ACHN (cell line): ENCODE measurements at regions not wholly inside any gene's neighbourhood (a gene's known extent, or its start where the extent isn't known, plus 50 kb on each side); places are given as distances from the start of the nearest gene placed in this dataset.
"Not testable (repeated sequence)": the region's sequence is repeated elsewhere in the genome, so short reads cannot be mapped to it uniquely, and the experiment has no call there.

Experiments used
- DNase-seq: peaks from one replicate; pipeline ENCODE4 v3.0.0-alpha.2; 2015
- in situ Hi-C: cut with HindIII; loops from 2 replicates; pipeline ENCODE4 v1.10.0; 2017; ENCODE audit warnings: low sequenced_read_pairs, low pct_ligation_motif_present, low pct_unique_long_range_greater_than_20kb

DNA sequence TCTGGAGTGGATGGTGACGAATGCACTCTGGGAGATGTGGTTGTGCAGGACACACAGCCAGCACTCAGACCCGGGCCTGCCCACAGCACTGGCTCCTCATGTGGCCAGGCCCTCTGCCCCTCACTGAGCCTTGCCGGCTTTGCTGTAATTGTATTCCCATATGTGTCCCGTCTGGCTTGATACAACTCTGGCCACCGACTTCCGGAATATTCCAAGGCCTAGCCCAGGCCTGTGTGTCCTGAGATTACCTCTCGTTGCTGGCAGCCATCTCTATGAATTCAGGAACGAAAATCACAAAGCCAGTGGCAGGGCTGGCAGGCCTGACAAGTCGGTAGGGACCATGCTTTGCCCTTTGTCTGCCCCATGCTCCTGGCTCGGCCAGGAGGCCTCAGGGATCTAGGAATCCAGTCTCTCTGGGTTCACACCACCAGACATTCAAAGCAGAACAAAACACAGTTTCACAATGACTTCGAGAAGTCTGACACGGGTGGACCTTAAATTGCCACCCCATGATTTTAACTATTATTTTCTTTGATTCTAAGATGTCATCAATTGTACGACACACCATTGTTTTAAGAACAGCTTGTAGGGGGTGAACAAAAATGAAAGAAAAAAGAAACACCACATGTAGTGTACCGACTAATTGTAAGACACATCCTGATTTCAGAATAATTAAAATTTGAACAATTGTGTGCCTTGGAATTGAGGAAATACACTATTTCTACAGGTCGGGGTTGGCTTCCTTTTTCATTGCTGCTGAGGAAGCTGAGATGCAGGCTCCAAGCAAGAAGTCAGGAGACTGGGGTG is 154.5 kb downstream of the BCL2L11 start:
- in situ Hi-C loops, DNase-seq: not testable (repeated sequence)

GRCh38 chr2:111275854-111276171 is 155.1 kb downstream of the BCL2L11 start:
- in situ Hi-C loops, DNase-seq: not testable (repeated sequence)

DNA sequence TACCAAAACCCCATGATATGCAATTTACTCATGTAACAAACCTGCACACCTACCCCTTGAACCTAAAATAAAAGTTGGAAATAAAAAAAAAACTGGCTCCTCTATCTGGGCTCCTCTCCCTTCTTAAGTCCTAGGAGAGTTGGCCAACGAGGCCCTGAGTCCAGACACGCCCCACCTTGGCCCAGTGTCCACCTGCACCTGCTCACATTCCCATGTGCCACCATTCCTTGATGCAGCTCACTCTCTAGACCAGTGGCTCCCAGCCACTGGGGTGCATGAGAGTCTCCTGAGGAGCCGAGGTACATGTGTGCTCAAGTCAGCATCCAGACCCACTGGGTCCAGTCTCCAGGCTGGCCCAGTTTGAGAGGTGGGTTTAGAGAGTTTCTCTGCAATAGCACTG is 157.4 kb downstream of the BCL2L11 start:
- DNase-seq, in situ Hi-C loops: not testable (repeated sequence)

DNA sequence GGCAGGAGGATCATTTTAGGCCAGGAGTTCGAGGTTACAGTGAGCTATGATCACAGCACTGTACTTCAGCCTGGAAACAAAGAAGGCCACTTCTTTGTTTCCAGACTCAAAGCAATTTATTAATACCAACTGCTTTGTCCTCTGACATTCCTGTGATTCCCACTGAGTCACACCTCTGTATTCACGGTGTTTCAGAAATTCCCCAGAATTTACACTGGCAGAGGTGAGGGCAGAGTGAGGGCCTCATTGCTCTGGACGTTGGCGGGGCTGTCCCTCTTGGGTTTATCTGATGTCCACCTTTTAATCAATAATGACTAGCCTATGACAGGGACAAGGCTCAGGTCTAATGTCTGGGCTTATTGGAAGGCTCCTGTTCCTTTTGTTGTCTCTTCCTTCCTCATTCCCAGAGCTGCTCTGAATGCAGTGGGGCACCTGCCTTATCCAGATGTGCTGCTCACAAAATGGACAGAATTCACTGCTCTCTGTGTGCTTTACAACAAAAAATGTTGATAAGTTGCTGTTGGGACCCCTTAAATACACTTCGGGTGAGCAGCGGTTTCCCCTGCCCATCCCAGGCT is 160.1 kb downstream of the BCL2L11 start:
- in situ Hi-C loops, DNase-seq: not testable (repeated sequence)

GRCh38 chr2:111282162-111282561 is 161.4 kb downstream of the BCL2L11 start:
- DNase-seq, in situ Hi-C loops: not testable (repeated sequence)

- in situ Hi-C loops, DNase-seq: not testable (repeated sequence)
Observed at GRCh38 chr2:111287646-111288568, 167.2 kb downstream of the BCL2L11 start.

DNA sequence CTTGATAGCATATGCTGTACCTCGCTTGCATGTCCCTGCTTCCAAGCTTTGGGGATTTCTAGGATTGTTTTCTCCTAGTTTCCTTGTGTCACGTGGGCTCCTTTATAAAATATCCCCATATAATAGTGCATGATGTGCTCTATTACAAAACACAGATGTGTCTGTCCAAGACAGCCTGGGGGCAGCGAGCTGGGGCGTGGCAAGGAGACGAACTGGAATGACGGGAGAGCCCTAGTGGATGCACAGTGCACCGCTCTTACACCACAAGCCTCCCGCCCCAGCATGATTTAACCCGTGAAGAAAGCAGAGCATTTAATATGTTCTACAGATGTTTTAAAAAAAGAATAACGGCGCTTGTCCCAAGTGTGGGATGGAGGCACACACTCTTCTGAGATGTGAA is 169.7 kb downstream of the BCL2L11 start:
- in situ Hi-C loops, DNase-seq: not testable (repeated sequence)

GRCh38 chr2:111291566-111291965 is 170.9 kb downstream of the BCL2L11 start:
- DNase-seq, in situ Hi-C loops: not testable (repeated sequence)

GRCh38 chr2:111292232-111292968 is 171.7 kb downstream of the BCL2L11 start:
- in situ Hi-C loops, DNase-seq: not testable (repeated sequence)

DNA sequence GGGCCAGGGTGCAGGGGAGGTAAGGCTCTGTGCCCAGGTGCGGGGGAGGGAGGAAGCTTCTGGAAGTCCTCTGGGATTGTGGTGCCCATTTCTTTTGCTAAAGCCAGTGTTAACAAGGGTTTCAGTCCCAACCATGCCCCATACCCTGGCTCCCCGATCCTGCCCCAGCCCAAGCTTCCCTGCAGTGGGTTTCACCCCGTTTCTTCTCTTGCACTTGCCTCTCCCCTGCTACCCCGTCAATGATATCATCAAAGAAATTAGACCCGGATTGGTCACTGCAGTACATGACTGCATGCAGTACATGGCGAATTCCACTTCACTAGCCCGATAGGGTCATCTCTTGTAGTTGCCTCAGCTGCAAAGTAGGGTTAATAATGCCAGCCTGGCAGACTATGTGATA is 174.0 kb downstream of the BCL2L11 start:
- in situ Hi-C loops, DNase-seq: not testable (repeated sequence)

DNA sequence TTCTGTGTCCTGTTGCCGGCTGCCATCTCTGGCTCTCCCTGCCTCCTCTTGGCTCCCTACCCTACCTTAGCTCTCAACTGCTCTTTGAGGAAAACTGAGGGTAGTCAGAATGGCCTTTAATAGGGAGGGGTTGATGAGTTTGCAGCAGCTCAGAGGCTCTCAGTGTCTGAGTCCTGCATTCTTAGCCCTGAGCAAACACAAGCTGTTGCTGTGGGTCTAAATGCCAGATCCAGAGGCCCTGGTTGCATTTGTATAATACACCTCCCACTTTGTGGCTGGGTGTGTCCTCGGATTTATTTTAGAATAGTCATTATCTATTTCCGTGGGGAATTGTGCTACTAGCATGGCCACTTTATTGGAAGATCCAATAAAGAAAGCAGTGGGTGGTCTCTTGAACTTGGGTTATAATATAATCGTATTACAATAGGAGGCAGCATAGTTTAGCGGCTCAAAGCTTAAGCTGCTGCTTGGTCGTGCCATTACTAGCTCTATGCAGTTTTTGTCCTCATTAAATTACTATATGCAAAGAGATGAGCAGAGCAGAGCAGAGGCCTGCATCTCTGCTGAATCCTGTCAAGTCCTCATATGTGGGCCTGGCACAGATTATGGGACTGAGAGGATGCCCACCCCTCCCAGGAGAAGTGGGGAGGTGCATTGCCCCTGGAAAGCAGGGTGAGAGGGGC is 175.5 kb downstream of the BCL2L11 start:
- in situ Hi-C loops, DNase-seq: not testable (repeated sequence)

DNA sequence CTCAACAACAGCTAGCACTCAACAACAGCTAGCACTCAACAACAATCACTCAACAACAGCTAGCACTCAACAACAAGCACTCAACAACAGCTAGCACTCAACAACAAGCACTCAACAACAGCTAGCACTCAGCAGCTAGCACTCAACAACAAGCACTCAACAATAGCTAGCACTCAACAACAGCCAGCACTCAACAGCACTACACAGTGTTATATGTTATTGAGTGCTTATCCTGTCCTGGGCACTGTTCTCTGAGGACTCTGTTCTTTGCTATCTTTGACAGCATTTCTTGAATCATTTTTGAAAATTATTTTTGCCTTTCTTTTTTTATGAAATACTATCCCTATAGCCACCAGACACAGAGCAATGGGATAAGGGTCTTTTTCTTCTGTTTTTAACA is 176.4 kb downstream of the BCL2L11 start:
- in situ Hi-C loops, DNase-seq: not testable (repeated sequence)

DNA sequence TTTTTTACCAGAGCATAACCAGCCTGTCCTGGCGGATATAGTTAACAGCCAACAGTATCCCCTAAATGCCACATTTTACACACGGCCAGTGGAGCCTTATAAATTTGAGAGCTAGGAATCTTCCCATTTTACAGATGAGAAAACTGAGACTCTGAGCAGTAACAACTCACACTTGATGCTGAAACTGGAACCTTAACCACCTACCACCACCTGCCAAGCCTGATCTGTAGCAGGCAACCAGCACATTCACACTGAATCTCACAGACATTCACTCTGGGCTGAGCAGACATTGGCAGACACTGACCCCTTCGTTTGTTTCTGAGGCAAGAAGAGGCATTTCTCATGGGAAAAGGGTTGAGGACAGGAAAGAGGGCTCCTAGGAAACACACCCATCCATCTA is 178.2 kb downstream of the BCL2L11 start:
- in situ Hi-C loops, DNase-seq: not testable (repeated sequence)

GRCh38 chr2:111299635-111300034 is 178.9 kb downstream of the BCL2L11 start:
- in situ Hi-C loops, DNase-seq: not testable (repeated sequence)

DNA sequence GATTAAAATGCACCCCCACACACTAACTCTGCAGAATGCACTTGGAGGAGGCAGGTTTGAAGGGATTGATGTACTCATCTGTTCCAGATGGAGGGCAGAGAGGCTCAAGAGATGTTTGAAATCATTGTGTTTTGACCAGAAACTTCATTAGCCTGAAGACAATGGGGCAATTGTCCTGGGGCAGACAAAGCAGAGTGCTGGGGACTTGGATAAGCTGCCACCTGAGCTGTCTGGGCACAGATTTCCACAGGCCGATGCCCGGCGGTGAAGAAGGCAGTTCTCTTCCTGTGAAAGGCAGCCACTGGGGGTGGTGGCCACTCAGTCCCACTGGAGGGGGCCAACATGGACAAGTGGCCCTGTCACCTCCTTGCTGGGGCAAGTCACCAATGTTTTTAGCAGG is 181.0 kb downstream of the BCL2L11 start:
- in situ Hi-C loops, DNase-seq: not testable (repeated sequence)

- in situ Hi-C loops, result not testable (repeated sequence)
Observed at GRCh38 chr2:111302397-111303218, 181.9 kb downstream of the BCL2L11 start.

GRCh38 chr2:111307302-111307701 is 186.6 kb downstream of the BCL2L11 start:
- DNase-seq, in situ Hi-C loops: not testable (repeated sequence)

More at GRCh38 chr2:111302397-111303218, 181.9 kb downstream of the BCL2L11 start:
- not testable (repeated sequence) for DNase-seq
